ENCODE measurements at regions not wholly inside any gene's neighbourhood (a gene's known extent, or its start where the extent isn't known, plus 50 kb on each side); places are given as distances from the start of the nearest gene placed in this dataset.

GRCh38 chr9:85108746-85109145 is 439.2 kb downstream of the NTRK2 start:
- no peak for TF ChIP-seq EP300 (conservative IDR thresholded peaks at IDR 0.05; ENCODE audit: poor library complexity, severe bottlenecking)
- no peak for TF ChIP-seq EZH2 (IDR thresholded peaks at IDR 0.05; ENCODE audit: borderline replicate concordance, insufficient read depth, low read length, poor library complexity, severe bottlenecking)
- TF ChIP-seq, protein P1, sequence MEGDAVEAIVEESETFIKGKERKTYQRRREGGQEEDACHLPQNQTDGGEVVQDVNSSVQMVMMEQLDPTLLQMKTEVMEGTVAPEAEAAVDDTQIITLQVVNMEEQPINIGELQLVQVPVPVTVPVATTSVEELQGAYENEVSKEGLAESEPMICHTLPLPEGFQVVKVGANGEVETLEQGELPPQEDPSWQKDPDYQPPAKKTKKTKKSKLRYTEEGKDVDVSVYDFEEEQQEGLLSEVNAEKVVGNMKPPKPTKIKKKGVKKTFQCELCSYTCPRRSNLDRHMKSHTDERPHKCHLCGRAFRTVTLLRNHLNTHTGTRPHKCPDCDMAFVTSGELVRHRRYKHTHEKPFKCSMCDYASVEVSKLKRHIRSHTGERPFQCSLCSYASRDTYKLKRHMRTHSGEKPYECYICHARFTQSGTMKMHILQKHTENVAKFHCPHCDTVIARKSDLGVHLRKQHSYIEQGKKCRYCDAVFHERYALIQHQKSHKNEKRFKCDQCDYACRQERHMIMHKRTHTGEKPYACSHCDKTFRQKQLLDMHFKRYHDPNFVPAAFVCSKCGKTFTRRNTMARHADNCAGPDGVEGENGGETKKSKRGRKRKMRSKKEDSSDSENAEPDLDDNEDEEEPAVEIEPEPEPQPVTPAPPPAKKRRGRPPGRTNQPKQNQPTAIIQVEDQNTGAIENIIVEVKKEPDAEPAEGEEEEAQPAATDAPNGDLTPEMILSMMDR (IDR thresholded peaks at IDR 0.05; ENCODE audit: poor library complexity, severe bottlenecking) = no peak
- no peak for TF ChIP-seq SMC3 (conservative IDR thresholded peaks at IDR 0.05; ENCODE audit: poor library complexity)
- no peak for TF ChIP-seq RAD21 (conservative IDR thresholded peaks at IDR 0.05)
- no peak for TF ChIP-seq MXI1 (conservative IDR thresholded peaks at IDR 0.05; ENCODE audit: poor library complexity, severe bottlenecking)
- TF ChIP-seq POLR2AphosphoS5 (IDR thresholded peaks at IDR 0.05) = no peak
